Caco-2 (cell line): ENCODE measurements at regions not wholly inside any gene's neighbourhood (a gene's known extent, or its start where the extent isn't known, plus 50 kb on each side); places are given as distances from the start of the nearest gene placed in this dataset.

Experiments used
- BruUV-seq: library from RNA; stranded (reverse); fragments of 400-500 nt; replicated peaks from 2 replicates; lab custom pipeline; 2021; lab: Mats Ljungman, UMichigan
- CTCF ChIA-PET: fragments of 300-600 bp; sonication (Branson Sonifier 250); formaldehyde crosslinking; loops from one replicate; lab custom pipeline; 2022; ENCODE audit warnings: antibody characterized with exemption; lab: Charles Lee
- POLR2A ChIA-PET: fragments of 300-600 bp; sonication (Branson Sonifier 250); formaldehyde crosslinking; loops from one replicate; lab custom pipeline; 2022; ENCODE audit warnings: antibody characterized with exemption; lab: Charles Lee
- DNase-seq, 2 experiments: peaks; one replicate each; pipeline versions ENCODE4 v3.0.0 to v3.0.0-alpha.2; 2020 to 2022
- H3K27me3 ChIP-seq: replicated peaks from 2 replicates; pipeline ENCODE4 v1.6.0; 2011; ENCODE audit warnings: low read length; ENCODE audit not compliant: control insufficient read depth, insufficient read depth
- H3K36me3 ChIP-seq: 2 replicates; pipeline ENCODE4 v1.5.1; 2011; ENCODE audit warnings: low read length; ENCODE audit not compliant: control insufficient read depth, insufficient read depth
- H3K4me1 ChIP-seq: fragments of 250-450 bp; sonication (Bioruptor Pico); 2 replicates; pipeline ENCODE4 v1.5.1; 2020; ENCODE audit warnings: mild to moderate bottlenecking
- H3K4me3 ChIP-seq: 2 replicates; pipeline ENCODE4 v1.5.1; 2011; ENCODE audit warnings: low read depth, mild to moderate bottlenecking, control low read depth, low read length
- H3K9me3 ChIP-seq: fragments of 250-450 bp; sonication (Bioruptor Pico); 2 replicates; pipeline ENCODE4 v1.5.1; 2020; ENCODE audit warnings: mild to moderate bottlenecking, moderate library complexity
- H3K27ac Mint-ChIP-seq: one replicate; pipeline ENCODE4 v1.8.0; 2022; ENCODE audit warnings: mixed read lengths; ENCODE audit not compliant: unreplicated experiment
- H3K27me3 Mint-ChIP-seq: one replicate; pipeline ENCODE4 v1.8.0; 2022; ENCODE audit warnings: mixed read lengths; ENCODE audit not compliant: insufficient read depth, unreplicated experiment
- H3K36me3 Mint-ChIP-seq: one replicate; pipeline ENCODE4 v1.8.0; 2022; ENCODE audit warnings: mild to moderate bottlenecking, mixed read lengths; ENCODE audit not compliant: insufficient read depth, unreplicated experiment
- H3K4me1 Mint-ChIP-seq: one replicate; pipeline ENCODE4 v1.8.0; 2022; ENCODE audit warnings: low read depth, mixed read lengths; ENCODE audit not compliant: unreplicated experiment
- H3K4me3 Mint-ChIP-seq: one replicate; pipeline ENCODE4 v1.8.0; 2022; ENCODE audit warnings: mild to moderate bottlenecking, moderate library complexity, mixed read lengths; ENCODE audit not compliant: unreplicated experiment
- H3K9me3 Mint-ChIP-seq: one replicate; pipeline ENCODE4 v1.8.0; 2022; ENCODE audit warnings: mixed read lengths; ENCODE audit not compliant: unreplicated experiment
- intact Hi-C: fragments of 100-400 bp; cut with micrococcal nuclease; formaldehyde crosslinking; loops from one replicate; pipeline ENCODE4 v1.10.0; 2022; ENCODE audit not compliant: unreplicated experiment
- TF ChIP-seq, protein P1 (sequence below), 2 experiments: fragments of 200-600 bp in 1 of 2; IDR thresholded peaks; 1 replicate in 1 of 2; 2 replicates in 1 of 2; pipeline versions ENCODE4 v1.5.1 to v1.8.0; 2011 to 2022; ENCODE audit warnings: antibody characterized with exemption in 1 of 2, control low read depth in 1 of 2, inconsistent platforms in 1 of 2, low read depth in 1 of 2, low read length in 1 of 2, mild to moderate bottlenecking in 1 of 2, moderate library complexity in 1 of 2; ENCODE audit not compliant: insufficient read depth in 1 of 2, severe bottlenecking in 1 of 2, unreplicated experiment in 1 of 2

DNA sequence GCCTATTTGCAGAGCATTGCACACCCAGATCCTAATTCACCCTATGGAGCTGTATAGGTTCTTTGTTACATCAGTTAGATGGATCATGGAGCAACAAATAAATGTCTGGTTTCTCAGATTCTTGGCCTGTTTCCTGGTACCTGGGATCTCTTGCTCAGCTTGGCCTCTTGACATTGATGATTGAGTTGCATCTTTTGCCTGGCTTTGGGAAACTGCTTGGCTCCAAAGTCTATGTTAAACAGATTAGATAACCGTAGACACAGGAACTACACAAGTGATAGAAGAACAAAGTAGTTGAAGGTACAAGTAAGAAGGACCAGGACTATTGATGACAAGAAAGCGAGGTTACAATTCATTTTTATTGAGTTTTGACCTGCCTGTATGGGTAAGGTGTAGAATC lies 77.3 kb downstream of the TMEM100 start:
- no peak overlapping the region for H3K4me3 ChIP-seq
- no peaks in the 10 kb centered on the region for H3K36me3 ChIP-seq
- no peak overlapping the region for H3K27ac Mint-ChIP-seq
- H3K4me1 Mint-ChIP-seq, result no peaks in the 10 kb centered on the region
- no peaks in the 10 kb centered on the region for H3K9me3 ChIP-seq
- H3K4me1 ChIP-seq, result no peaks in the 10 kb centered on the region; the same call in 1 of the 2 replicates
- BruUV-seq, result no TSS peak
- CTCF ChIA-PET, result no interaction called here
- TF ChIP-seq, protein P1, sequence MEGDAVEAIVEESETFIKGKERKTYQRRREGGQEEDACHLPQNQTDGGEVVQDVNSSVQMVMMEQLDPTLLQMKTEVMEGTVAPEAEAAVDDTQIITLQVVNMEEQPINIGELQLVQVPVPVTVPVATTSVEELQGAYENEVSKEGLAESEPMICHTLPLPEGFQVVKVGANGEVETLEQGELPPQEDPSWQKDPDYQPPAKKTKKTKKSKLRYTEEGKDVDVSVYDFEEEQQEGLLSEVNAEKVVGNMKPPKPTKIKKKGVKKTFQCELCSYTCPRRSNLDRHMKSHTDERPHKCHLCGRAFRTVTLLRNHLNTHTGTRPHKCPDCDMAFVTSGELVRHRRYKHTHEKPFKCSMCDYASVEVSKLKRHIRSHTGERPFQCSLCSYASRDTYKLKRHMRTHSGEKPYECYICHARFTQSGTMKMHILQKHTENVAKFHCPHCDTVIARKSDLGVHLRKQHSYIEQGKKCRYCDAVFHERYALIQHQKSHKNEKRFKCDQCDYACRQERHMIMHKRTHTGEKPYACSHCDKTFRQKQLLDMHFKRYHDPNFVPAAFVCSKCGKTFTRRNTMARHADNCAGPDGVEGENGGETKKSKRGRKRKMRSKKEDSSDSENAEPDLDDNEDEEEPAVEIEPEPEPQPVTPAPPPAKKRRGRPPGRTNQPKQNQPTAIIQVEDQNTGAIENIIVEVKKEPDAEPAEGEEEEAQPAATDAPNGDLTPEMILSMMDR (IDR thresholded peaks at IDR 0.05; ENCODE audit: insufficient read depth in 1 of 2, low read depth in 1 of 2, low read length in 1 of 2, severe bottlenecking in 1 of 2, unreplicated experiment in 1 of 2), result no peak
- no peaks in the 10 kb centered on the region for H3K27me3 ChIP-seq
- POLR2A ChIA-PET, result no interaction called here
- DNase-seq, result no peak
- H3K36me3 Mint-ChIP-seq, result no peaks in the 10 kb centered on the region
- intact Hi-C loops, result no loop called here
- H3K9me3 Mint-ChIP-seq, result no peaks in the 10 kb centered on the region
- peaks cover 28% of the 10 kb centered on the region for H3K27me3 Mint-ChIP-seq
- H3K4me3 Mint-ChIP-seq, result no peak overlapping the region

DNA sequence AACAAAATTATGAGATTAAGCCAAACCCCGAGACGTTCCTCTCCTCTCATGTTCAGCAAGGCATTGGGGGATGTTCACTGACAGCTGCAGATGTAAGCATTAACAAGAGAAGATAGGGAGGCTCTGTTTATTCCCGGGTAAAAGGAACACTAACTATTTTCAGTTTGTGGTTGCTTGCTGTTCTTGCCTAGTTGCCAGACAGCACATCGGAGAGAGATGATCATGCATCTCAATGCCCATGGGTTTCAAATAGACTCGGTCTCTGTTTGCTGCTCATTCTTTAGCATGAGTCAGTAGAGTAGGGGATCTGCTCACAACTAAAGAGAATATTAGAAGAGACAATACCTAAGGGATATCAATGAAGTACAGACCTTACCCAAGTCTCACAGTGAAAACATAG lies 78.3 kb downstream of the TMEM100 start:
- no TSS peak for BruUV-seq
- intact Hi-C loops, result no loop called here
- Mint-ChIP-seq H3K9me3 (no peaks in the 10 kb centered on the region), H3K27ac (no peak overlapping the region), H3K27me3 (peaks cover 25% of the 10 kb centered on the region), H3K36me3 (no peaks in the 10 kb centered on the region), H3K4me1 (no peaks in the 10 kb centered on the region), H3K4me3 (no peak overlapping the region)
- no peaks in the 10 kb centered on the region; the same call in 1 of the 2 replicates for H3K4me1 ChIP-seq
- POLR2A ChIA-PET, result no interaction called here
- no peak overlapping the region for H3K4me3 ChIP-seq
- H3K9me3 ChIP-seq, result no peaks in the 10 kb centered on the region
- H3K36me3 ChIP-seq, result no peaks in the 10 kb centered on the region
- TF ChIP-seq, protein P1 (IDR thresholded peaks at IDR 0.05; ENCODE audit: insufficient read depth in 1 of 2, low read depth in 1 of 2, low read length in 1 of 2, severe bottlenecking in 1 of 2, unreplicated experiment in 1 of 2), result no peak
- no peak for DNase-seq
- CTCF ChIA-PET, result no interaction called here
- no peaks in the 10 kb centered on the region for H3K27me3 ChIP-seq

- H3K27me3 ChIP-seq, result no peaks in the 10 kb centered on the region
- TF ChIP-seq, protein P1 (IDR thresholded peaks at IDR 0.05; ENCODE audit: insufficient read depth in 1 of 2, low read depth in 1 of 2, low read length in 1 of 2, severe bottlenecking in 1 of 2, unreplicated experiment in 1 of 2), result no peak
- no TSS peak for BruUV-seq
These were observed 79.9 kb downstream of the TMEM100 start for GRCh38 chr17:55642741-55643140.

More at GRCh38 chr17:55642741-55643140, 79.9 kb downstream of the TMEM100 start:
- Histone ChIP-seq H3K9me3 (no peaks in the 10 kb centered on the region), H3K36me3 (no peaks in the 10 kb centered on the region), H3K4me3 (no peak overlapping the region), H3K4me1 (no peaks in the 10 kb centered on the region; the same call in 1 of the 2 replicates)
- H3K4me3 Mint-ChIP-seq, result no peak overlapping the region
- no peaks in the 10 kb centered on the region for H3K4me1 Mint-ChIP-seq
- intact Hi-C loops, result no loop called here
- peaks cover 22% of the 10 kb centered on the region for H3K27me3 Mint-ChIP-seq
- no peaks in the 10 kb centered on the region for H3K36me3 Mint-ChIP-seq
- no peak overlapping the region for H3K27ac Mint-ChIP-seq
- ChIA-PET CTCF (no interaction called here), POLR2A (no interaction called here)
- no peak for DNase-seq
- no peaks in the 10 kb centered on the region for H3K9me3 Mint-ChIP-seq
